GM18861 (cell line): ENCODE measurements at regions not wholly inside any gene's neighbourhood (a gene's known extent, or its start where the extent isn't known, plus 50 kb on each side); places are given as distances from the start of the nearest gene placed in this dataset.
"Not testable (repeated sequence)": the region's sequence is repeated elsewhere in the genome, so short reads cannot be mapped to it uniquely, and the experiment has no call there.

Experiments
- ATAC-seq: cut with Tn5 transposase; IDR thresholded peaks from one replicate; pipeline ENCODE4 v1.9.1; 2021; ENCODE audit not compliant: unreplicated experiment

DNA sequence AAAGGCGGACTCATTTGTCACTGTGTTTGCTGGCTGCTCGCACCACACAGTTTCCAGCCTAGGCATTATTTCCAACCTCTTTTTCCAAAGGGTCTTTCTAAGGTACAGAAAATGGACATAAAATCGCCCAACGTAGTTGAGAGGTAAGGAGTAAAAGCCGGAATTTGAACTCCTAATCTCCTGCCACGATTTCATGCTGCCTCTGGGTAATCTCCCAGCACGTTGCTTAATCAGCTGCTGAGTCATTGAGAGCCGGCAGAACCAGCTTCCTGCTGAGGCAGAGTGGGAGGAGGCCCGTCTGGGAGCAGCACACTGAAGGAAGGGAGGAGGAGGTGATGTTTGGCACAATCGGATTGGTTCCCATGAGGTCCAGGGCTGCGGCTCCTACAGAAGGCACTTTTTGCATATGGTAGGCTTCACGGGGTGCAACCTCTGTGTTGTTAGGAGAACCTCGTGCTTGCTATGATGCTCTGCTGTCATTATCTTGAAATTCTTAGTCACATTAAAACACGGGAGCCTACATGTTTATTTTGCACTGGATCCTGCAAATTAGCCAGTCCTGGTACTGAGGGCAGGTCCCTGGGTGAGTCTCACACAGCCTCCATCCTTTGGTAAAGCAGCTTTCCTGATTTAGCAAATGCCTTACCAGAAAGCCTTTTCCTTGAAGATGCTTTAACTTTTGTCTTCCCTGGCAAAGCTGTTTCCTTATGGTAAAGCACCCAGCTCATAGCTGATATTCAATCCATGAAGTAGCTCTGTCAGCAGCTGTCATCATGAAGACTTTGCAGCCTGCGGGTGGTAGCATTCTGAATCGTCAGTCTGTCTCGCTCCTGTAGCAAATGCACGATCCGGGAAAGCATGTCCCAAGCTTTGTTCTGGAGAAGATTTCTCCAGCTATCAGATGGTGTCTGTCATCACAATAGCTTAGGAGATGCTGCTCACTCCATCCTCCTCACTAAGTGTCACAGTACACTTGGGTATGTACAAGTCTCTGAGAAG, 191.6 kb upstream of the MSX2 start:
- no peak for ATAC-seq

DNA sequence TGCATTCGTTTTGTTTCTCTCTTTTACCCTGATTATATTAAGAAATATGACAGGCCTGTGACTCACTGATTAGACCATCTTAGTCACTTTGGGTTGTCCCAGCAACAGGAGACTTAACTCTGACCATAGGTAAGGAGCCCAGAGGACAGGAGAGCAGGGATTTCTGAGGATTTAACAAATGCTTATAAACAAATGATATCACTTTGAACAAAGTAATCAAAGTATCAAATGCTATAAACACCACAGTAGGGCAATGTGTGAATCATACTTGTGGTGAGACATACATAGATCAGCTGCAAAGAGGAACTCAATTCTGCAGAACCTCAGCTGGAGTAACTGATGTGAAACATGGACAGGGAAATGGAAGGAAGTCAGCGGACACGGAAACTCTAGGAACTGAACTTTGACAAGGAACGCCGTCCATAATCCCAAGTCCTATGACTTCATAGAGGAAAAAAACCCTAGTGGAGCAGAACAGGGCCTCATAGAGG, 190.6 kb upstream of the MSX2 start:
- ATAC-seq: no peak

DNA sequence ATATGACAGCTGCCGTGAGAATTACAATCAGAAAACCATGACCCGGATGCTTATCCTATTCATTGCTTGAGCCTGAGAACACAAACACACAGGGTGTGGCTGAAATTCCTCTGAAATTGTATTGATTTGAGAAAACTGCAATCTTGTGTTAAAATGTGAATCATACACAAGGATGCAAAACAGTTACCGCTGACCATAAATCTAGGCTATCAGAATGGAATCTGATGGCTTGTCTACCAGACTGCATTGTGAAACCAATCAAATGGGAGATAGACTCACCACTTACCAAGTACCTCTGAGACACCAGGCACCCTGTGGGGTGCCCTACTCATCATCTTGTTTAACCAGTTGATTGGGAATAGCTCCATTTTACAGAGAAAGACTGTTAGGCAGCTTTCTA, 188.7 kb upstream of the MSX2 start:
- no peak for ATAC-seq

DNA sequence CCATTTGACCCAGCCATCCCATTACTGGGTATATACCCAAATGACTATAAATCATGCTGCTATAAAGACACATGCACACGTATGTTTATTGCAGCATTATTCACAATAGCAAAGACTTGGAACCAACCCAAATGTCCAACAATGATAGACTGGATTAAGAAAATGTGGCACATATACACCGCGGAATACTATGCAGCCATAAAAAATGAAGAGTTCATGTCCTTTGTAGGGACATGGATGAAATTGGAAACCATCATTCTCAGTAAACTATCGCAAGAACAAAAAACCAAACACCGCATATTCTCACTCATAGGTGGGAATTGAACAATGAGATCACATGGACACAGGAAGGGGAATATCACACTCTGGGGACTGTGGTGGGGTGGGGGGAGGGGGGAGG, 184.6 kb upstream of the MSX2 start:
- ATAC-seq: not testable (repeated sequence)

DNA sequence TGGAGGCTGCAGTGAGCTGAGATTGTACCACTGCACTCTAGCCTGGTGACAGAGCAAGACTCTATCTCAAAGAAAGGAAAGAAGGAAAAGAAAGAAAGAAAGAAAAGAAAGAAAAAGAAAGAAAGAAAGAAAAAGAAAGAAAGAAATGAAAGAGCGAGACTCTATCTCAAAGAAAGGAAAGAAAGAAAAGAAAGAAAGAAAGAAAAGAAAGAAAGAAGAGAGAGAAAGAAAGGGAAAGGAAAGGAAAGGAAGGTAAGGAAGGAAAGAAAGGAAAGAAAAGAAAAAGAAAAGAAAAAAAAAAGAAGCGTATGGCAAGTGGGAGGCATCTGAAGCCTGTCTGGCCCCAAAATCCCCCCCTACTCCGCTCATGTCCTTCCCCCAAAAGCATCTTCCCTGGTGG, 182.3 kb upstream of the MSX2 start:
- ATAC-seq: no peak

DNA sequence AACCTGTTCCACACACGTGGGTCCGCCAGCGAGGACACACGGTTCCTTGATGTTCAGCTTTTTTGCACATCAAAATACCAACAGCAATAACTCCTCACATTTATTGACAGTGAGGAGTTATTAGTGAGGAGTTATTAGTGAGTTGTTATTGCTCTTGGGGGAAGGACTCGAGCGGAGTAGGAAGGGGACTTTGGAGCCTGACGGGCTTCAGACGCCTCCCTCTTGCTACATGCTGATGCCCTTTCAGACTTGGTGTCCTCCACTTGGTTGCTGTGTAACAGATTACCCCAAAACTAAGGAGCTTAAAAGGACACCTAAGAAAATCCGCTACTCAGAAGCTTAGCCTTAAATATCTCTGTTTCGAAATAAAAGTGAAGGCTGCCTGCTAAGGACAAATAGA, 181.9 kb upstream of the MSX2 start:
- ATAC-seq: no peak

DNA sequence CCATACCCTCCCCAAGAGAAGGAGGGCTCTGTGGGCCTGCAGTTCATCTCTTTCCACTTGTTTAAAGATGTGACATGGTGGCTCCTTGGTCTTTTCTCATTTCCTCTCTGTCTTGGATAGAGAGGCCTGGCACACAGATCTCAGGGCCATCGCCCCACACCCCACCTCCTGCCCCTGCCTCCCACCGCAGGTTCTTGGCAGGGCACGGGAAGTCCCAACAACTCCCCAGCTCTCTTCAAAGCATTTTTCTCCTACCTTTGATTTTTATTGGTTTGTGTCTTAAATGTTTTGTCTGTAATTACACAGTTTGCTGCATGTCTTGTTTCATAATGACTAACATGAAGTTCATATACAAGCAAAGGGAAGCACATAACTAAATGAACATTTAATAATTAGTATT, 178.5 kb upstream of the MSX2 start:
- no peak for ATAC-seq

DNA sequence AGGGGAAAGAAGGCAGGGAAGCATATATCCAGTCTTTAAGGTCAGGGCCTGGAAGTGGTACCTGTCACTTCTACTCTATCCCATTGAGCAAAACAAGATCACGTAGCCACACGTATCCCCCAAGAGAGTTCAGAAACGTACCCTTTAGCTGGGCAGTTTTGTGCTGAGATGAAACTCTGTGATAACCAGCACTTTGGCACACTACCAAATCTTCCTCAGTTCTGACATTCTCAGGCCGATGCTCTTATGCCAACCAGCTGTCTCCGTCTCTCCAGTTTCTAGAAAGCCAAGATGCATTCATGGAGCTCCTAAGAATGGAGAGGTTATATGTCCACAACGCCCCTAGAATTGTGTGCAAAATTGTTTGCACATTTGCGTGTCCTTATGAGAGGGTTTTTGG, 176.6 kb upstream of the MSX2 start:
- ATAC-seq: no peak

DNA sequence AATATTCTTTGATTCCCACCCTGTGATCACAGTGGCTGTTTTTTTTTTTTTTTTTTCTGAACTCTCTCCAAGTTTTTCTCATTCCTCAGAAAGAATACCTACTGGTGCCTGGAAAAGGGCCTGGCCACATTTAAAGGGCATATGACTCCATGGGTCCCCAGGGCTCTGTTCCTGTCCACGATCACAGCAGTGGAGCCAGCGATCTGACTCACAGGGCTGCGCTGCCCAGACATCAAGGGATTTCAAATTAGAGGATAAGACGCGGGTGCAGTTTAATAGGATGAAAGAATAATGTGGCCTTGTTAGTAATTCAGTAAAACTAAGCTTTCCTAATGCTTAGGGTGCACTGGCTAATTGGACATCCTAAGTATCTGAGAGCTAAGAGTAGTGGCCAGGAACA, 175.1 kb upstream of the MSX2 start:
- no peak for ATAC-seq

DNA sequence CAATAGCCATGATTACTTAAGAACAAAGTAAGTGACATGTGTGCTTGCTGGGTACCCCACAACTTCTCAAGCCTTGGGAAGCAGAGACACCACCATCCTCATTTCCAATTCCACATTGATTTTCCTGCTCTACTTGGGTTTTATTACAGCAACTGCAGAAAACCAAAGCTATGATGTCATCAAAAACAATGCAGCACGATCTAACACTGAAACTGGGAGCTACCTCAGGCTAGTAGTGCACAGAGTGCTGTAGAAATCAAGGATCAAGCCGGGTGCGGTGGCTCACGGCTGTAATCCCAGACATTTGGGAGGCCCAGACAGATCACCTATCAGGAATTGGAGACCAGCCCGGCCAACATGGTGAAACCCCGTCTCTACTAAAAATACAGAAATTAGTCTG, 174.4 kb upstream of the MSX2 start:
- ATAC-seq: no peak

DNA sequence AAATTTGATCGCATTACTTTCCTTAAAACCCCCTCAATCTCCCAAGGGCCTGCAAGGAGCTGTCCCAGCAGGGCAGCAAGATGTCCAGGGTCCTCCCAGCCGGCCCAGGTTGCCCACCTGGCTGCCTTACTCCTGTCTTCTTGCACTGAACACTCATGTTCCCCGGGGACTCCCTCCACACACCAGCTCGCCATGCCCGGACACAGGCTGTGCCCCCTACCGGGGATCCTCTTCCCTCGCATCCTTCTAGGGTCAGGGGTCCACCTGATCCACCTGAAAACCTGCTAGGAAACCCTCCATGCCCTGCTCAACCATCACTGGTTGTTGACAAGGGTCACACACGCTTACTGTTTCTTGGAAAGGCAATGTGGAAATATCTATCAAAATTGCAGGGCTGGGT, 172.0 kb upstream of the MSX2 start:
- no peak for ATAC-seq

DNA sequence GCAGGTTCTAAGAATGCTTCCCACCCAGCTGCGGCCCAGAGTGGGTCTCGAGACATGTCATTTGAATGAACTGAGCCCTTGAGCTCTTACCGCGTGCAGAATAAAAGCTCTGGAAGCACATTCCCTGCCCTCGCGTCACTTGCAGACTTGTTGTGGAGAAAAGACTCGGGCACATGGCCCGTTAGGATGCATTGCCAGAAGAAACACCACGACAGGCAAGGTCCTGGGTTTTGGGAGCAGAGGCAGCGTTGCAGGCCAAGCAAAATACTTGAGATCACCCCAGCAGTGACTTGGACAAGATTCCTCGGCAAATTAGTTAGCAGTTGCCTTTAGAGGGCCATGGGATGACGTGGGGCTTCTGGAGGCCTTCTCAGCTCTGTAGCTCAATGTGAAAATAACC, 170.8 kb upstream of the MSX2 start:
- ATAC-seq: no peak

DNA sequence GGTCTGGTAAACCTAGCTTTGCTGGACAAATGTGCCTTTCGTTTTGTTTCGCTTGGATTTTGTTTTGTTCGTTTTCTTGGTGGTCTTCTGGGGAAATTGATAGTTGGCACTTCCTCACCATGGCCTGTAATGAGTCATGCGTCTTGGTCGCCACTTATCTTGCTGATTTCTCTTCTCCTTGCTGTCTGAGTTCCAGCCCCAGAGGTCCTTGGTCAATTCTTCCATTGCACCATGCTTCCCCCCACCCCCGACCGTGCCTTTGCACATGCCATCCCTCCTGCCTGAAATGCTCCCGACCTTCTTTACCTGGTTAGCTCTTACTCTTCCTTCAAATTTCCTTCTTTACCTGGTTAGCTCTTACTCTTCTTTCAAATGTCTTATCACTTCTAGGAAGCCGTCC, 168.7 kb upstream of the MSX2 start:
- ATAC-seq: no peak

DNA sequence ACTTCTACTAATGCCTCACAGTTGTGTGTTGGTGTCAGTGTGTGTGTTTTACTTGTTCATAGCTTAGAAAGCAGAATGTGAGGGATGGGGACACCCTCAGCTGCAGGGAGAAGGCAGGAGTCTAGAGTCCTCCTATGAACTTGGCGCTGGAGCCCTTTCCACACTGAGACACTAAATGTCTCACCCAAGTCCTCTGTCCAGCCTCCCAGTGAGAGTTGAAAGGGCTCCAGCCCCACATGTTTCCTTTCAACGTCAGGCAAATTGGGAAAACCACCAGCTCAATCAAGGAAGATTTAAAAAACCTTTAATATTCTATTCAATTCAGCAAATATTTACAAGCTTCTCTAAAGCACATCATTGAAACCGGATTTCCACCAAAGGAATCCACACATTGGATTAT, 167.6 kb upstream of the MSX2 start:
- ATAC-seq: no peak

DNA sequence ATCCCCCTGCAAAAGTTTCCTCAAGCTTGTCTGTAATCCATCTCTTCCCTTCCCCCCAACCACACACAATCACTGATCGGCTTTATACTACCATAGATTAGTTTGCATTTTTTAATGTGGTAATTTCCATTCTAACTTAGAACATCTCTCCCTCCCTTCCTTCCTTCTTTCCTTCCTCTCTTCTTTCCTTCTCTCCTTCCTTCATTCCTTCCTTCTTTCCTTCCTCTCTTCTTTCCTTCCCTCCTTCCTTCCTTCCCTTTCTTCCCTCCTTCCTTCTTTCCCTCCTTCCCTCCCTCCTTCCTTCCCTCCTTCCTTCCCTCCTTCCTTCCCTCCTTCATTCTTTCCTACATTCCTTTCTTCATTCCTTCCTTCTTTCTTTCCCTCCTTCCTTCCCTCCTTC, 166.2 kb upstream of the MSX2 start:
- ATAC-seq: no peak

DNA sequence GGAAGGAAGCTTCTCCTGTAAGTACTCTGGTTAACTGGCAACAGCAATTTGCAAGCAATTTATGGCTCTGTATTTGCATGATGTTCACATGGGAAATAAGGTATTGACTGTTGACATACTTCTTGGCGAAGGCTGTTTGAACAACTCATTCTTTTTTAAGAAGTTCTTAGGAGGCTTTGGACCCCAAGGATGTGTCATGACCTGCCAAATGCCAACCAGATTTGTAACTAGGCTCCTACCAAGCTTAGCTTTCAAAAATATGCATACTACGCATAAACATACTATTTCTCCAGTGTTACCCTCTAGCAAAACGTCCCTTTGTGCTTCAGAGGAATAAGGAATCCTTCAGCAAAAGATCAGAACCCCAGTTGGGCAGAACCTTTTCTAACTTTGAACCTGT, 165.2 kb upstream of the MSX2 start:
- no peak for ATAC-seq

DNA sequence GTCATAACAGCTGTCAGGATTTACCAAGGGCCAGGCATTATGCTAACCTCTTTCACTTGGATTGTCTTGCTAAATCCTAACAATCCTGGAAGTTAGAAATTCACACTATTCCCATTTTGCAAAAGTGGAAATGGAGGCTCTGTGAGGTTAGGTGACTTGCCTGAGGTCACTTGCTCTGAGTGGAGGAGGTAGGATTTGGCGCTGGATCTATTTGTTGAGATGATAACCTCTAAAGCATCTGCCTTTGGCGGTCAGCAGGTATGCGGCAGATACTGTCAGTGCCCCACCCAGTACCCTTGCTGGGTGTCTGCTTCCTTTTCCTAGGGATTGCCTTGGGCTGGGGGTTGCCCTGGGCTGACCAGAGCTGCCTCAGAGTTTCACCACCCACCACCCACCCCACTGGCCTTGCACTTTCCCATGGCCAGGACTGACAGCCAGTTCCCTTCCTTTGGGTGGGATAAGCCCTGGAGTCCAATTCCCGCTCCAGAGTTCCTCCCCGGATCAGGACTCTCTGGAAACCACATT, 164.8 kb upstream of the MSX2 start:
- no peak for ATAC-seq

DNA sequence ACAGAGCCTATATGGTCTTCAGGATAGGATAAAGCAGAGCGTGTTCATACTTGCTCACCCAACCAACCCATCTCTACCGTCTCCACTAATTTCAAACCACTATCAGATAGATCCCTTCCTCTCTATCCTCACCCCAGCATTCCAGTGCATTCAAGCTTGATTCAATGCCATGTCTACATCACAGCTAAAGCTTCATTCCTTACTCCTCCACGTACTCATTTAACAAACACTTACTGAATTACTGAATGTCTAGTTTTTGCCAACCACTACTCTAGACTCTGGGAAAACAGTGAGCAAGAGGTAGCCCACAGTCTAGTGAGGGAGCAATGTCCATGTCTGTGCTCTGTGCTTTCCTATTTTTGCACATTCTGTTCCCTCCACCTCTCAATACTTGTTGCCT, 163.5 kb upstream of the MSX2 start:
- no peak for ATAC-seq

DNA sequence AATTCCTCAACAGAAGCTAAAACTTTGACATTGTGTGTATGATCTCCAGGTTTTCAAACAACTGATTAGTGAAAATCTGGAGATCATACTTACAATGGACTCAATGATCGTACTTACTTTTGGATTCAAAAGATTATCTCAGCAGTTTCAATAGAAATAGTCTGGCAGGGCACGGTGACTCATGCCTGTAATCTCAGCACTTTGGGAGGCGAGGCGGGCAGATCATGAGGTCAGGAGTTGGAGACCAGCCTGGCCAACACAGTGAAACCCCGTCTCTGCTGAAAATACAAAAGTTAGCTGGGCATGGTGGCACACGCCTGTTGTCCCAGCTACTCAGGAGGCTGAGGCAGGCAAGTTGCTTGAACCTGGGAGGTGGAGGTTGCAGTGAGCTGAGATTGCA, 161.3 kb upstream of the MSX2 start:
- not testable (repeated sequence) for ATAC-seq

DNA sequence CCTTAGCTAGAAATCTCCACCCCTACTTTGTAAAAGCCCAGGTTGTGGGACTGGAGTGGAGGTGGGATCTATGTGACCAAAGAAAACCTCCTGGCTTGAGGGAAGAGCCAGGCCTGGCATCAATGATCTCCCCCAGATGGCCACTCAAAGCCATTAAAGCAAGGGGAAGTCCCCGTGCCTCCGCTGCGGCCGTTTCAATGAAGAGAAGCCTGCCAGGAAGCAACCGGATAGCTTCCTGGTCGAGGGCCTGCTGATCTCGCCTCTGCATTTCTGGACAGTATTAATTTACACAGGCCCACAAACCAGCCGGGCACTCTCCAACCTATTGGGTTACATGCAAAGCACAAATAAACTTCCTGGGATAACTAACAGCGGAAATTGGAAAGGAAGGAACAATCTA, 160.5 kb upstream of the MSX2 start:
- ATAC-seq: no peak

DNA sequence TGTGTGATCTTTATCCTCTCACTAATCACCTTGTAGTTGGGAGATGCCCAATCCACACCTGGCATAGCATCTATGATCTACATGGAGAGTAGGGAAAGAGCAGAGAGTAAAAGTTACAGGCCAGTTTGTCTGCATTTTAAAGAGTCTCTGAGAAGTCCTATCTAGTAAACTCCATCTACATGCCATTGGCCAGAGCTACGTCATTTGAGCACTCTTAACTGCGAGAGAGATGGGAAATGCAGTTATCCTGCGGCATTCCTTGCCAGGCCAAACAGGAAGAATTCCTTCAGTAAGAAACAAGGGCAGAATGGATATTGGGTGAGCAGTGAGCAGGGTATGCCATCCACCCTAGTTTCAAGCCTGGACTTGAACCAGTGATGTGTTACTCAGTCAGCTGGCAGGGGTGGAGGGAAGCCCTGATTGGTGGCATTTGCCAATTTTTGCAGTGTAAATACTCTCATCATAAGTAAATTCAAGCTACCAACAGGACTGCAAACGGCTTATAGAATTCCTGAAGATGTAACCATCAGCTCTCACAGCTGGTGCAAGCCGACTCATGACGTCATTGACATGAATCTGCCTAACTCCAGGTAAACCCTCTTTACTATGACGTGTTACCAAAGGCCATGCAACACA, 156.8 kb upstream of the MSX2 start:
- no peak for ATAC-seq

DNA sequence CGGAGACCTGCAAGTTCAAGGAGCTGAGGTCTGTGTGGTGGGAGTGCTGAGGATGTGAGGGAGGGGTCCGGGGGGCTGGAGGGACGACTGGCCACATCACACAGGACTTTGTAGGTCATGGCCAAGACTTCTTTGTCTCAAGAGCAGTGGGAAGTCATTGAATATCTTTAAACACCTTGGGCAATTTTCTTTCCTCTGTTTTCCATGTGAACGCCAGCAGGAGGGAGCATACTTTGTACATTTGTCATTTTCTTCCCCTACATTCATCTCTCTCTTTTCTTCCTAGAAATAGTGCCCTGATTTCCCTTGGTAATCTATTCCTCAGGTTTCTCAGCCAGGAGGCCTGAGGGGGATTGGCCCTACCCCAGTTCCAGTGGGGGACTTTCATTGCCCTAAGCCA, 153.7 kb upstream of the MSX2 start:
- no peak for ATAC-seq
